SK-N-SH (cell line): ENCODE measurements at regions not wholly inside any gene's neighbourhood (a gene's known extent, or its start where the extent isn't known, plus 50 kb on each side); places are given as distances from the start of the nearest gene placed in this dataset.

Source experiments
- CTCF ChIA-PET: fragments of 300-600, 350-600 bp; formaldehyde crosslinking; extraction: SDS; loops from one replicate; lab custom pipeline; 2021; lab: Yijun Ruan, JAX
- POLR2A ChIA-PET: fragments of 350-600 bp; sonication (Branson Sonifier 250); formaldehyde crosslinking; extraction: SDS; loops from one replicate; lab custom pipeline; 2020; ENCODE audit warnings: antibody characterized with exemption, inconsistent platforms; lab: Yijun Ruan, JAX
- DNase-seq: peaks from one replicate; pipeline ENCODE4 v3.0.0; 2012
- H2AFZ ChIP-seq: fragments of 200-600 bp; sonication (generic); 2 replicates; pipeline ENCODE4 v1.8.1; 2016; ENCODE audit warnings: antibody characterized with exemption, mild to moderate bottlenecking, low read depth
- H3F3A ChIP-seq: fragments of 200-600 bp; sonication (generic); replicated peaks from 2 replicates; pipeline ENCODE3; 2016; ENCODE audit warnings: antibody characterized with exemption, mild to moderate bottlenecking; ENCODE audit not compliant: insufficient read depth
- H3K27ac ChIP-seq, 2 experiments: fragments of 200-500 bp in 1 of 2; fragments of 200-600 bp in 1 of 2; sonication (Bioruptor generic) in 1 of 2; sonication (generic), shearing (Covaris generic) in 1 of 2; 2 replicates each; pipeline versions ENCODE4 v1.5.1 to v1.6.1; 2014 to 2016; ENCODE audit warnings: low read depth in 2 of 2, inconsistent platforms in 1 of 2, low read length in 1 of 2, mild to moderate bottlenecking in 1 of 2, mixed read lengths in 1 of 2
- H3K27me3 ChIP-seq: fragments of 200-600 bp; sonication (generic), shearing (Covaris generic); 2 replicates; pipeline ENCODE4 v1.6.1; 2016; ENCODE audit warnings: mixed run types; ENCODE audit not compliant: insufficient read depth
- H3K36me3 ChIP-seq, 2 experiments: fragments of 200-500 bp in 1 of 2; fragments of 200-600 bp in 1 of 2; sonication (Bioruptor generic) in 1 of 2; sonication (generic) in 1 of 2; replicated peaks in 1 of 2; 2 replicates each; pipeline versions ENCODE3 to v1.5.1; 2014 to 2016; ENCODE audit warnings: low read length in 1 of 2, mild to moderate bottlenecking in 1 of 2; ENCODE audit not compliant: insufficient read depth in 2 of 2, control insufficient read depth in 1 of 2
- H3K4me1 ChIP-seq, 2 experiments: fragments of 200-500 bp in 1 of 2; fragments of 200-600 bp in 1 of 2; sonication (Bioruptor generic) in 1 of 2; sonication (generic), shearing (Covaris generic) in 1 of 2; 2 replicates each; pipeline versions ENCODE4 v1.5.1 to v1.6.1; 2014 to 2016; ENCODE audit warnings: low read depth in 1 of 2, low read length in 1 of 2, mixed run types in 1 of 2; ENCODE audit not compliant: insufficient read depth in 2 of 2, control insufficient read depth in 1 of 2
- H3K4me2 ChIP-seq: fragments of 200-600 bp; sonication (generic), shearing (Covaris generic); 2 replicates; pipeline ENCODE4 v1.6.1; 2017; ENCODE audit warnings: mixed run types
- H3K4me3 ChIP-seq, 2 experiments: fragments of 200-500 bp in 1 of 2; fragments of 200-600 bp in 1 of 2; sonication (Bioruptor generic) in 1 of 2; sonication (generic), shearing (Covaris generic) in 1 of 2; 2 replicates each; pipeline versions ENCODE4 v1.5.1 to v1.8.1; 2014 to 2016; ENCODE audit warnings: low read depth in 2 of 2, inconsistent platforms in 1 of 2, low read length in 1 of 2, mild to moderate bottlenecking in 1 of 2, mixed read lengths in 1 of 2, moderate library complexity in 1 of 2
- H3K79me2 ChIP-seq: fragments of 200-600 bp; sonication (generic); 2 replicates; pipeline ENCODE4 v1.8.1; 2017; ENCODE audit warnings: mild to moderate bottlenecking; ENCODE audit not compliant: insufficient read depth
- H3K9ac ChIP-seq: fragments of 200-600 bp; sonication (generic); 2 replicates; pipeline ENCODE4 v1.6.1; 2017; ENCODE audit warnings: mixed run types
- H3K9me2 ChIP-seq: fragments of 200-600 bp; sonication (generic); 2 replicates; pipeline ENCODE4 v1.6.1; 2017; ENCODE audit warnings: mixed run types
- H3K9me3 ChIP-seq: fragments of 200-600 bp; sonication (generic); 2 replicates; pipeline ENCODE4 v1.6.1; 2017; ENCODE audit warnings: mixed run types, mild to moderate bottlenecking, moderate library complexity
- H4K20me1 ChIP-seq: fragments of 200-600 bp; sonication (generic); 2 replicates; pipeline ENCODE4 v1.6.1; 2017; ENCODE audit warnings: mild to moderate bottlenecking, mixed run types; ENCODE audit not compliant: insufficient read depth
- CTCF ChIP-seq: fragments of 200-600 bp; sonication (generic); IDR thresholded peaks from 2 replicates; pipeline ENCODE4 v1.6.1; 2017; ENCODE audit warnings: antibody characterized with exemption, mild to moderate bottlenecking, moderate library complexity
- ELF1 ChIP-seq: IDR thresholded peaks from 2 replicates; pipeline ENCODE4 v1.4.0; 2012
- FOSL2 ChIP-seq: IDR thresholded peaks from 2 replicates; pipeline ENCODE4 v1.4.0; 2012; ENCODE audit warnings: low read depth, mild to moderate bottlenecking, moderate library complexity, borderline replicate concordance
- FOXM1 ChIP-seq: IDR thresholded peaks from 2 replicates; pipeline ENCODE4 v1.4.0; 2012; ENCODE audit warnings: low read depth, mild to moderate bottlenecking
- GABPA ChIP-seq: IDR thresholded peaks from 2 replicates; pipeline ENCODE4 v1.4.0; 2012; ENCODE audit warnings: low read depth, mild to moderate bottlenecking
- NFIC ChIP-seq: IDR thresholded peaks from 2 replicates; pipeline ENCODE4 v1.4.0; 2012; ENCODE audit warnings: borderline replicate concordance
- RAD21 ChIP-seq: IDR thresholded peaks from 2 replicates; pipeline ENCODE4 v1.6.1; 2012; ENCODE audit warnings: mild to moderate bottlenecking, low read length
- REST ChIP-seq: IDR thresholded peaks from 2 replicates; pipeline ENCODE4 v1.6.1; 2012; ENCODE audit warnings: mild to moderate bottlenecking, low read depth, low read length, moderate library complexity
- TCF12 ChIP-seq: IDR thresholded peaks from 2 replicates; pipeline ENCODE4 v1.4.0; 2012
- YY1 ChIP-seq: IDR thresholded peaks from 2 replicates; pipeline ENCODE4 v1.4.0; 2012; ENCODE audit warnings: low read depth, mild to moderate bottlenecking
- ZBTB33 ChIP-seq: IDR thresholded peaks from 2 replicates; pipeline ENCODE4 v1.4.0; 2012; ENCODE audit warnings: low read depth, borderline replicate concordance
- WGBS: methylation state at CpG from one replicate; pipeline ENCODE4 v1.1.6; 2017; ENCODE audit warnings: low lambda C conversion rate; 5-methylcytosine and 5-hydroxymethylcytosine counted together

- TF ChIP-seq CTCF: peak; percentile 90
- TF ChIP-seq RAD21: peak; percentile 88
- TF ChIP-seq ELF1: no peak
Measured at GRCh38 chr1:104780470-104781078, 1030.9 kb downstream of the AMY1C start (continued).

GRCh38 chr1:104785575-104786187 is 1036.0 kb downstream of the AMY1C start:
- Histone ChIP-seq H3K4me1 (no peaks in the 10 kb centered on the region), H3F3A (no peaks in the 10 kb centered on the region), H3K36me3 (no peaks in the 10 kb centered on the region), H2AFZ (no peak overlapping the region), H4K20me1 (no peaks in the 10 kb centered on the region), H3K9ac (no peak overlapping the region), H3K9me3 (no peaks in the 10 kb centered on the region), H3K4me2 (no peak overlapping the region), H3K4me3 (no peak overlapping the region), H3K79me2 (no peaks in the 10 kb centered on the region), H3K27ac (no peak overlapping the region), H3K27me3 (no peaks in the 10 kb centered on the region), H3K9me2 (no peaks in the 10 kb centered on the region)
- TF ChIP-seq FOXM1 (no peak), TCF12 (no peak), FOSL2 (no peak), ELF1 (no peak), YY1 (no peak), GABPA (no peak), NFIC (no peak), REST (no peak), ZBTB33 (no peak)
- ChIA-PET POLR2A (no interaction called here), CTCF (interaction anchor here (1.0 to 2.8 kb wide), 3 partner anchors 137 to 1008 kb away, joined by 3 to 15 read pairs (median 4); no protein-coding TSS in a partner anchor)
- 11% methylated on average over 2 of the region's 2 CpGs for WGBS
- no peak for DNase-seq
